K562 (cell line): ENCODE measurements at regions not wholly inside any gene's neighbourhood (a gene's known extent, or its start where the extent isn't known, plus 50 kb on each side); places are given as distances from the start of the nearest gene placed in this dataset.

Source experiments
- CTCF ChIP-seq, 3 experiments: IDR thresholded peaks in 2 of 3; conservative IDR thresholded peaks in 1 of 3; 2 replicates each; pipeline ENCODE4 v1.5.1; 2011 to 2012; ENCODE audit warnings: low read length in 3 of 3, mild to moderate bottlenecking in 3 of 3, control low read depth in 2 of 3, improper control_type of control experiment in 1 of 3, inconsistent platforms in 1 of 3, low read depth in 1 of 3, mixed read lengths in 1 of 3, moderate library complexity in 1 of 3; ENCODE audit not compliant: insufficient read depth in 2 of 3
- KAT7 ChIP-seq: sonication (generic); formaldehyde crosslinking; IDR thresholded peaks from 2 replicates; pipeline ENCODE4 v1.8.0; 2022; ENCODE audit warnings: missing genetic modification reagents, mild to moderate bottlenecking, borderline replicate concordance
- SIN3A ChIP-seq, 2 experiments: fragments of 150-350 bp in 1 of 2; IDR thresholded peaks; 2 replicates each; pipeline ENCODE4 v1.6.1; 2011 to 2016; ENCODE audit warnings: borderline replicate concordance in 2 of 2, low read depth in 2 of 2, low read length in 2 of 2, mild to moderate bottlenecking in 2 of 2, moderate library complexity in 2 of 2; ENCODE audit not compliant: control insufficient read depth in 1 of 2

GRCh38 chr15:87268675-87269074 lies 987.9 kb downstream of the NTRK3 start:
- TF ChIP-seq KAT7 (no peak), CTCF (IDR thresholded peaks at IDR 0.05 in 2 of 3, conservative IDR thresholded peaks at IDR 0.05 in 1 of 3; ENCODE audit: insufficient read depth in 2 of 3, low read depth in 1 of 3, low read length in 3 of 3) (no peak), SIN3A (IDR thresholded peaks at IDR 0.05; ENCODE audit: borderline replicate concordance in 2 of 2, control insufficient read depth in 1 of 2, low read depth in 2 of 2, low read length in 2 of 2) (no peak)
